ENCODE measurements at regions not wholly inside any gene's neighbourhood (a gene's known extent, or its start where the extent isn't known, plus 50 kb on each side); places are given as distances from the start of the nearest gene placed in this dataset.
A peak's percentile ranks its signal among the peaks of the same experiment; 100 is the strongest.

GRCh38 chr16:85541980-85542900 lies 70.9 kb upstream of the GSE1 start:
- peak overlapping the region in 2 of 7 donors; percentile 35 to 76 for H3K27ac Mint-ChIP-seq
- H3K79me2 ChIP-seq (ENCODE audit: insufficient read depth, low read length): peaks cover 2% of the 10 kb centered on the region
- no peaks in the 10 kb centered on the region for H3K27me3 ChIP-seq (ENCODE audit: control insufficient read depth in 2 of 2, insufficient read depth in 2 of 2, low read length in 2 of 2)

More at GRCh38 chr16:85541980-85542900, 70.9 kb upstream of the GSE1 start:
- no peak overlapping the region for H3K4me3 ChIP-seq (replicated peaks in 1 of 3; ENCODE audit: low read depth in 2 of 3, low read length in 3 of 3)
- H3K4me1 ChIP-seq (ENCODE audit: control insufficient read depth in 1 of 2, insufficient read depth in 2 of 2, low read length in 2 of 2): peaks cover 43 to 57% of the 10 kb centered on the region in 2 donors
- H3K36me3 ChIP-seq (replicated peaks in 1 of 2; ENCODE audit: control insufficient read depth in 1 of 2, insufficient read depth in 2 of 2, low read length in 2 of 2): peaks cover 0 to 4% of the 10 kb centered on the region in 2 donors
- H3K4me3 Mint-ChIP-seq: no peak overlapping the region
- DNase-seq: peak in 1 of 3 donors; percentile 60
- intact Hi-C loops (cut with micrococcal nuclease): no loop called here
- no peaks in the 10 kb centered on the region for H4K20me1 ChIP-seq (ENCODE audit: insufficient read depth, low read length)
- WGBS (ENCODE audit: insufficient coverage): 74% methylated on average over 10 of the region's 20 CpGs
- peaks cover 12 to 13% of the 10 kb centered on the region in 2 donors for H3K36me3 Mint-ChIP-seq
- peaks cover 0 to 12% (median 1%) of the 10 kb centered on the region in 3 donors for H3K27me3 Mint-ChIP-seq (ENCODE audit: low read depth in 3 of 3)
- peaks cover 55% of the 10 kb centered on the region for H3K4me1 Mint-ChIP-seq
- H3K9me3 Mint-ChIP-seq: peaks cover 5 to 15% (median 9%) of the 10 kb centered on the region in 7 donors
- H3K4me2 ChIP-seq (replicated peaks; ENCODE audit: extremely low read depth, low read length, poor library complexity, severe bottlenecking): no peak overlapping the region
- no peak overlapping the region for H3K27ac ChIP-seq (ENCODE audit: low read depth in 1 of 2, low read length in 2 of 2)
- H3K9me3 ChIP-seq (replicated peaks in 1 of 2; ENCODE audit: control insufficient read depth in 1 of 2, insufficient read depth in 1 of 2, low read length in 2 of 2): peaks cover 8 to 11% of the 10 kb centered on the region in 2 donors
- no peak for TF ChIP-seq CTCF (IDR thresholded peaks at IDR 0.05)
- no peak overlapping the region for H3K9ac ChIP-seq (ENCODE audit: insufficient read depth, low read length, poor library complexity, severe bottlenecking)
- H2AFZ ChIP-seq (ENCODE audit: insufficient read depth, low read depth, low read length, poor library complexity, severe bottlenecking): no peak overlapping the region

Data from CD14-positive monocyte (primary cell).